Uterus (tissue), 3 donors: ENCODE measurements at regions not wholly inside any gene's neighbourhood (a gene's known extent, or its start where the extent isn't known, plus 50 kb on each side); places are given as distances from the start of the nearest gene placed in this dataset.

ENCODE experiments used
- DNase-seq, 2 donors: peaks; one replicate each; pipeline ENCODE4 v3.0.0-alpha.2; 2019 to 2020
- H3K27ac ChIP-seq, 2 donors: fragments of 200-600 bp; sonication (generic); 1 replicate in 1 of 2; 2 replicates in 1 of 2; pipeline ENCODE4 v1.5.1; 2016 to 2018
- H3K27me3 ChIP-seq, 2 donors: fragments of 200-600 bp; sonication (generic); one replicate each; pipeline ENCODE4 v1.5.1; 2018 to 2019; ENCODE audit warnings: control low read depth in 1 of 2
- H3K36me3 ChIP-seq, 2 donors: fragments of 200-600 bp; sonication (generic); one replicate each; pipeline ENCODE4 v1.5.1; 2019; ENCODE audit warnings: control low read depth in 1 of 2
- H3K4me1 ChIP-seq, 2 donors: fragments of 200-600 bp; sonication (generic); one replicate each; pipeline ENCODE4 v1.5.1; 2018 to 2019; ENCODE audit warnings: control low read depth in 1 of 2
- H3K4me3 ChIP-seq, 2 donors: fragments of 200-600 bp; sonication (generic); 1 replicate in 1 of 2; 2 replicates in 1 of 2; pipeline ENCODE4 v1.5.1; 2018 to 2019; ENCODE audit warnings: mild to moderate bottlenecking in 1 of 2
- H3K9me3 ChIP-seq, 2 donors: fragments of 200-600 bp; sonication (generic); one replicate each; pipeline ENCODE4 v1.5.1; 2019; ENCODE audit warnings: control low read depth in 1 of 2
- POLR2A ChIP-seq, 2 donors: fragments of 450-650 bp; IDR thresholded peaks; one replicate each; pipeline ENCODE4 v1.6.1; 2016; ENCODE audit warnings: antibody characterized with exemption in 2 of 2, mild to moderate bottlenecking in 1 of 2, moderate library complexity in 1 of 2
- intact Hi-C: fragments of 100-400 bp; cut with DNase I; formaldehyde crosslinking; loops from one replicate; pipeline ENCODE4 v1.15.1; 2023; ENCODE audit warnings: low total_unique reads
- TF ChIP-seq, protein P1 (sequence below), 4 experiments: fragments of 200-600 bp in 2 of 4; fragments of 450-650 bp in 2 of 4; sonication (generic) in 2 of 4; IDR thresholded peaks; one replicate each; pipeline ENCODE4 v1.5.1; 2016 to 2019; ENCODE audit warnings: antibody characterized with exemption in 4 of 4, mild to moderate bottlenecking in 2 of 4, moderate library complexity in 1 of 4
- donor health status: DM: yes; HTN: yes; CAD: no.

DNA sequence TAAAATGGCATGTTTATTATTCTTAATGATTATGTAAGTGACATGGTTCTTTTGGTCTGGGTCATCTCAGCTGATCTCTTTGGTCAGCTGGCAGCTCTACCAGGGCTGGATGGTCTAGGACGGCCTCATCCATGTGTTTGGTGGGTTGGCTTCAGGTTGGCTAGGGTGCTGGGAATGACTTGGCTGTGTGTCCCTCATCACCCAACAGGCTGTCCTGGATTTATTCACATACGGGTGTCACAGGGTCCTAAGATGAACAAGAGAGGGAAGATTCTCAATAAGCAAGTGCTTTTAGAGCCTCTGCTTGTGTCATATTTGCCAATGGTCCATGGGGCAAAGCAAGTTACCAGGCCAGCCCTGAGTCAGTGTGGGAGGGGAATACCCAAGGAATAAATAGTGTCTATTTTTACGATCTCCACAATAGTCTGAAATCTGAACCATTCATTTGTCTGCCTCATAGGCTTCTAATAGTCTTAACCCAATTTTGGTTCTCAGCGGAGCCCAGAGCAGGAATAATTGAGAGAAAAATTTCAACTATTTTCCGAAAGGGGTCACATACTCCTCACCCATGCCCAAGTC is 157.5 kb downstream of the HS3ST2 start:
- H3K4me3 ChIP-seq, result no peak overlapping the region
- H3K27ac ChIP-seq, result no peak overlapping the region
- no peak for DNase-seq
- H3K4me1 ChIP-seq, result no peaks in the 10 kb centered on the region
- TF ChIP-seq POLR2A (IDR thresholded peaks at IDR 0.05), result no peak
- TF ChIP-seq, protein P1, sequence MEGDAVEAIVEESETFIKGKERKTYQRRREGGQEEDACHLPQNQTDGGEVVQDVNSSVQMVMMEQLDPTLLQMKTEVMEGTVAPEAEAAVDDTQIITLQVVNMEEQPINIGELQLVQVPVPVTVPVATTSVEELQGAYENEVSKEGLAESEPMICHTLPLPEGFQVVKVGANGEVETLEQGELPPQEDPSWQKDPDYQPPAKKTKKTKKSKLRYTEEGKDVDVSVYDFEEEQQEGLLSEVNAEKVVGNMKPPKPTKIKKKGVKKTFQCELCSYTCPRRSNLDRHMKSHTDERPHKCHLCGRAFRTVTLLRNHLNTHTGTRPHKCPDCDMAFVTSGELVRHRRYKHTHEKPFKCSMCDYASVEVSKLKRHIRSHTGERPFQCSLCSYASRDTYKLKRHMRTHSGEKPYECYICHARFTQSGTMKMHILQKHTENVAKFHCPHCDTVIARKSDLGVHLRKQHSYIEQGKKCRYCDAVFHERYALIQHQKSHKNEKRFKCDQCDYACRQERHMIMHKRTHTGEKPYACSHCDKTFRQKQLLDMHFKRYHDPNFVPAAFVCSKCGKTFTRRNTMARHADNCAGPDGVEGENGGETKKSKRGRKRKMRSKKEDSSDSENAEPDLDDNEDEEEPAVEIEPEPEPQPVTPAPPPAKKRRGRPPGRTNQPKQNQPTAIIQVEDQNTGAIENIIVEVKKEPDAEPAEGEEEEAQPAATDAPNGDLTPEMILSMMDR (IDR thresholded peaks at IDR 0.05), result no peak
- no peaks in the 10 kb centered on the region for H3K36me3 ChIP-seq
- H3K9me3 ChIP-seq, result no peaks in the 10 kb centered on the region
- H3K27me3 ChIP-seq, result no peaks in the 10 kb centered on the region
- intact Hi-C loops, result no loop called here

DNA sequence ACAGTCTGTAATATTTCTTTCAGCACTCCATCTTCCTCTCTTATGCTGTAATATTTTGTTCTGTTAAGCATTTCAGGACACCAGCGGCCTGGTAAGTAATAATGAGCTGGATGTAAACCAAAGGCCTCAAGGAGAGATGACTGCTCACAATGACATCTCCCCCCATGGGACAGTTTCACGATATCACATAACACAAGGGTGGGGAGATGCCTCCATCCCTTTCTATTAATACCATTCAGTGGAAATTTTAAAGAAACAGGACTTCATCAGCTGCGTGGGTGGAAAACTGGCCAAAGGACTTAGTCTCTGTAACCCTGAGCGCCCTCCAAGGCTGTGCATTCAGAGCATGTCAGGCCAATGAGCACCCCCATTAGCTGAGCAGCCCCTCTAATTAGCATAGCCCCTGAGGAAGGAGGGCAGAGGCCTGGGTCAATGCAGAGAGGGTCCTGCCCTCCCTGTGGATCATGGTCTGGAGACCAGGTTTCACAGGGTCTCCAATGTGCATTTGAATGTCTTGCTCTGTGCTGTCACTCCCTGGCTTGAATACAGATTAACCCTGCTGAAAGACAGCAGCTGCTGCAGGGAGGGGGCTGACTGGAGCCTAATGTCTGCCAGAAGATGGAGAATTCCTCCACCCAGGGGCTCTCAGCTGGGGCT is 156.4 kb downstream of the HS3ST2 start:
- TF ChIP-seq, protein P1 (IDR thresholded peaks at IDR 0.05), result no peak
- TF ChIP-seq POLR2A (IDR thresholded peaks at IDR 0.05), result no peak

DNA sequence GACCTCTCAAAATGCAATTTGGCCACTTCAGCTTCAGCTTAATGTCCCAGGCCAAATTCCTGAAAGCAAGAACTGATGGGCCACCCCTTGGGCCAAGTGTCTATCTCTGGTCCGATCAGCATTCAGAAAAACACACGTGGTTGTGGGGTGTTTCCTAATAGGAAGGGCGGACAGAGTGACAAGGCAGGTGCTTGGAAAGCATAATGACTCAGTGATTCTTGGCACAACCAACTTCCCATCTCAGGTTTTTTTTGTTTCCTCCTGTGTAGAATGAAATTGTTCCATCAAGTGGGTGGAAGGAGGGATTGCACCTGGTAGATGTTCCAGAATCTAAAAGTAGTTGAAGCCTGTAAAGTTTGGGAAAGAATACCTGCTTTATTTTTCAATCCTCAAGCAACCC is 155.6 kb downstream of the HS3ST2 start:
- H3K27ac ChIP-seq, result no peak overlapping the region
- no peaks in the 10 kb centered on the region for H3K9me3 ChIP-seq
- H3K4me3 ChIP-seq, result no peak overlapping the region
- H3K4me1 ChIP-seq, result no peaks in the 10 kb centered on the region
- H3K27me3 ChIP-seq, result no peaks in the 10 kb centered on the region
- intact Hi-C loops, result no loop called here
- no peak for TF ChIP-seq POLR2A (IDR thresholded peaks at IDR 0.05)
- TF ChIP-seq, protein P1 (IDR thresholded peaks at IDR 0.05), result no peak
- no peaks in the 10 kb centered on the region for H3K36me3 ChIP-seq
- DNase-seq, result peak in 1 of 2 donors; percentile 21

More for the DNA sequence above, 156.4 kb downstream of the HS3ST2 start:
- intact Hi-C loops, result no loop called here
- Histone ChIP-seq H3K27ac (no peak overlapping the region), H3K4me3 (no peak overlapping the region), H3K27me3 (no peaks in the 10 kb centered on the region), H3K36me3 (no peaks in the 10 kb centered on the region), H3K4me1 (no peaks in the 10 kb centered on the region), H3K9me3 (no peaks in the 10 kb centered on the region)
- DNase-seq, result no peak

DNA sequence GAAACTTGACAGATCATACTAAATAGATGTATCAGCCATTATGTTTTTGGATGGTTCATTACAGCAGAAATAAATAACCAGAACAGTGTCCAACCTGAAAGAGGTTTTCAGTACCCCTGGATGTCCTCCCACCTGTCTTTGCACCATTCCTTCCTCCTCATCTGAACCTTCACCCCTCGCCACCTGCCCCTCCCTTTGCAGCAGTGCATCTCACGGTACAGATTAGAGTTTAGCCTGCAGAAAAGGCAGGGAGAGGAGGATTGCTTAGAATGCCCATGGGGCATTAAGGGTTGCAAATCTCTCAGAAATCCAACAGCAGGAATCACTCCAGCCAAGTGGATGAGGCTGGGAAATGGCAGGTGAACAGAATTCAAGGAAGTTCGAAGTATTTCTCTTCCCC is 155.0 kb downstream of the HS3ST2 start:
- H3K9me3 ChIP-seq, result no peaks in the 10 kb centered on the region
- H3K4me1 ChIP-seq, result no peaks in the 10 kb centered on the region
- DNase-seq, result no peak
- H3K36me3 ChIP-seq, result no peaks in the 10 kb centered on the region
- TF ChIP-seq, protein P1 (IDR thresholded peaks at IDR 0.05), result no peak
- no peak for TF ChIP-seq POLR2A (IDR thresholded peaks at IDR 0.05)
- intact Hi-C loops, result no loop called here
- H3K27me3 ChIP-seq, result no peaks in the 10 kb centered on the region
- H3K4me3 ChIP-seq, result no peak overlapping the region
- H3K27ac ChIP-seq, result no peak overlapping the region

DNA sequence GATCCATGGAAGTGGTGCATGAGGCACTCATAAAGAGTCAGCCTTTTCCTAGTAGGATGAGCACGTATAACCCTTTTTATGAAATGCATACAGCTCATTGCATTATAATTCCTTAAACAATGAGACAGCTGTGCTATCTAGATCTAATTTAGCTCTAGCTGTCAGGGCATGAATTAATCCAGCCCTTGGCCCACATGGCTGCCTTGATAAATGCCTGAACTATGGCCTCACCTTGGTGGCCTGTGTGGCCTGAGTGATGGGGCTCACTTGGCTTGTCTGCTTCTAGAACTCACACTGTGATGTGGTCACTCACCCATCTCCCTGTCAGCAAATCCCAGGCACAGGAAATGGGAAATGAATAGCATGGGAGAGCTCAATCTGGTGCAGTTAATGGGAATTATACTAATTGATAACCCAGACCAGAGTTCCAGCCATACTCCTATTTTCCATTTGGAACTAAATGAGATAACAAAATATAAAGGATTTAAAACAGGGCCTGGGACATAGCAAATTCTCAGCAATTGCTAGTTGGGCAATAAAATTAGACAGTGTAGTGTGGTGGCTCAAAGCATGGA is 153.6 kb downstream of the HS3ST2 start:
- no peak overlapping the region for H3K4me3 ChIP-seq
- H3K36me3 ChIP-seq, result no peaks in the 10 kb centered on the region
- intact Hi-C loops, result no loop called here
- H3K27ac ChIP-seq, result no peak overlapping the region
- TF ChIP-seq, protein P1 (IDR thresholded peaks at IDR 0.05), result no peak
- no peak for TF ChIP-seq POLR2A (IDR thresholded peaks at IDR 0.05)
- no peaks in the 10 kb centered on the region for H3K9me3 ChIP-seq
- DNase-seq, result no peak
- no peaks in the 10 kb centered on the region for H3K27me3 ChIP-seq
- H3K4me1 ChIP-seq, result no peaks in the 10 kb centered on the region
